SKM-1 treated with dmso at 0.1 percent for 144 hours (cell line): ENCODE measurements at regions not wholly inside any gene's neighbourhood (a gene's known extent, or its start where the extent isn't known, plus 50 kb on each side); places are given as distances from the start of the nearest gene placed in this dataset.
A peak's percentile ranks its signal among the peaks of the same experiment; 100 is the strongest.

ENCODE experiments used
- DNase-seq: peaks from one replicate; lab custom pipeline; 2025; ENCODE audit not compliant: unreplicated experiment; lab: John Stamatoyannopoulos, UW

- no peak for DNase-seq
Measured at GRCh38 chr9:111149018-111149759, 110.9 kb upstream of the LPAR1 start.

DNA sequence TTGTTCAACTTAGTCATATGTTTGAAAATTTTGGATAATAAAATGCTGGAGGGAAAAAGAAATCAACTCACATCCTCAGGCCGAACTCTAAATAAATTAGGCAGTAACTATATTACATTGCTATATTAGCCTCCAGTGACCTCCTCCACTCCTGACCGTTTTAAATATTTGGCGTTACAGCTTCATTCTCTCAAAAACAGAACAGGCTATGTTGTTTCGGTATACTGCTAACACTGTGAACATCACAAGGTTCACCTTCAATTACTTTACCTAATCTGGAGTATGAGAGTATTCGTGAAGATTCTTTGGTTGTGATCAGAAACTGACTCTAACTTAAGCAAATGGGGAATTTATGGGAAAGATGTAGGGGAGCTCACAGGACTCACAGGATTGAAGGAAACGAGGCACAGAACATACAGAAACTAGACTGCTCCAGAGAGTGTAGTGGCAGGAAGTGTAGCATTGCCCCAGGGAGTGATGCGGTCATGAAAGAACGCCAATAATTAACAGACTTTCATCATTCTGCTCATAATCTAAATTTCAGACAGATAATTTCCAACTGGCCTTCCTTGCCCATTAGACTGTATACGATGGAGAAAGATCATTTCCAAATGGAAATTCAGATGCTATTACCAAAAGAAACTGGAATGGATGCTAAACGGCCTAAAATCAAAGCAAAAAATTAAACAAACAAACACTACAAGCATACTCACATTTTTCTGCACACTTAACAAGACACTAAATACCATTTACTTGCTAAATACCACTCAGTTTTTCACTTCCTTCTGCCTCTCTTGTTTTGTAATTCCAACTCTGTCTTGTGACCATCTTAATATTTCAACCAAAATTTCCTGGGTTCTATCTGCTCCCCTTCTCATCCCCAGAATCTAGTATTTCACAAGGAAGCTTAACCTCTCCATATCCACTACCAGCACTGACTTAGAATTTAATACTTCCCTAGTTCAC is 110.1 kb upstream of the LPAR1 start:
- DNase-seq: no peak

- no peak for DNase-seq
Measured at GRCh38 chr9:111147041-111147440, 108.8 kb upstream of the LPAR1 start.

- DNase-seq: no peak
Measured at GRCh38 chr9:111144741-111145140, 106.5 kb upstream of the LPAR1 start.

- no peak for DNase-seq
Measured at GRCh38 chr9:111136180-111136579, 97.9 kb upstream of the LPAR1 start.

DNA sequence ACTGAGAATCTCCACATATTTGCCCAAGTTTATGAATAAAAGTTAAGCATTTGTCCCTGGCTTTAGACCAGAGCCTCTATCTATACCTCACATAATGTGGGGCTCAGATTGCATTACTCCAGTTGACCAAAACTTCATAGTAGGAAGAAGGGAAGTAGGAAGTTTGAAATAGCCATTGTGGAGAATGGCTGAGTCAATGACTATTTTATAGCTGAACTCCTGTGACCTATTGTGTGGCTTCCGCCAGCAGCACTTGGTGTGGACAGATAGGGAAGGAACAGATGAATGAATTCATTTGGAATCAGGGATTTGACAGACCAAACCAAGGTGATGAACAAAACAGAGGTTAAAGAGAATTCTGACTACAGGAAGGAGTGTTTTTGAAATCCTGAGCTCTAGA is 92.9 kb upstream of the LPAR1 start:
- no peak for DNase-seq

DNA sequence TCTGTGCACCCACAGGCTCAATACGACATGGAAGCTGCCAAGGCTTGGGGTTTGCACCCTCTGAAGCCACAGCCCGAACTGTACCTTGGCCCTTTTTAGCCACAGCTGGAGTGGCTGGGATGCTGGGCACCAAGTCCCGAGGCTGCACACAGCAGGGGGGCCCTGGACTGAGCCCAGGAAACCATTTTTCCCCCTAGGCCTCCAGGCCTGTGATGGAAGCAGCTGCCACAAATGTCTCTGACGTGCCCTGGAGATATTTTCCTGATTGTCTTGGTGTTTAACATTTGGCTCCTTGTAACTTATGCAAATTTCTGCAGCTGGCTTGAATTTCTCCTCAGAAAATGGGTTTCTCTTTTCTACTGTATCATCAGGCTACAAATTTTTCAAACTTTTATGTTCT is 82.3 kb upstream of the LPAR1 start:
- no peak for DNase-seq

- no peak for DNase-seq
Measured at GRCh38 chr9:111118256-111118948, 80.1 kb upstream of the LPAR1 start.

GRCh38 chr9:111114486-111114885 is 76.2 kb upstream of the LPAR1 start:
- no peak for DNase-seq

- no peak for DNase-seq
Measured at GRCh38 chr9:111113712-111114111, 75.4 kb upstream of the LPAR1 start.

GRCh38 chr9:111110805-111111204 is 72.5 kb upstream of the LPAR1 start:
- no peak for DNase-seq

DNA sequence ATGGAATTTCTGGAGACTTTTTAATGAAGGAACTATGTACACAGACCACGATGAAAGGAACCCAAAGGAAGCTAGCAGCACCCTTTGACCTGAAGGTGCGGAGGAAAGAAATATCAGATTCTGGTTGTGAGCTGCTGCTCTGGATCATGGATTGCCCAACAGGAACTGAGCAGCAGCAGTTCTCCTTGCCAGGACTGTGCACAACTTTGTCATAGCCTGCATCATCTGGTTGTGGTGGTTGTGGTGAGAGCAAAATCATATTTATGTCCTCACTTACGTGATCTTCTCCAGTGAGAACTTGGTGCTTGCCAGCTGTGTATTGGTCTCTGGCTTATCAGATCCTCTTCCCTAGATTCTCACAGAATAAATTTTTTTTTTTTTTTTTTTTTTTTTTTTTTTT is 70.7 kb upstream of the LPAR1 start:
- peak; percentile 3 for DNase-seq

- DNase-seq: no peak
Measured at GRCh38 chr9:111107141-111107540, 68.9 kb upstream of the LPAR1 start.

GRCh38 chr9:111106202-111106601 is 67.9 kb upstream of the LPAR1 start:
- DNase-seq: no peak

DNA sequence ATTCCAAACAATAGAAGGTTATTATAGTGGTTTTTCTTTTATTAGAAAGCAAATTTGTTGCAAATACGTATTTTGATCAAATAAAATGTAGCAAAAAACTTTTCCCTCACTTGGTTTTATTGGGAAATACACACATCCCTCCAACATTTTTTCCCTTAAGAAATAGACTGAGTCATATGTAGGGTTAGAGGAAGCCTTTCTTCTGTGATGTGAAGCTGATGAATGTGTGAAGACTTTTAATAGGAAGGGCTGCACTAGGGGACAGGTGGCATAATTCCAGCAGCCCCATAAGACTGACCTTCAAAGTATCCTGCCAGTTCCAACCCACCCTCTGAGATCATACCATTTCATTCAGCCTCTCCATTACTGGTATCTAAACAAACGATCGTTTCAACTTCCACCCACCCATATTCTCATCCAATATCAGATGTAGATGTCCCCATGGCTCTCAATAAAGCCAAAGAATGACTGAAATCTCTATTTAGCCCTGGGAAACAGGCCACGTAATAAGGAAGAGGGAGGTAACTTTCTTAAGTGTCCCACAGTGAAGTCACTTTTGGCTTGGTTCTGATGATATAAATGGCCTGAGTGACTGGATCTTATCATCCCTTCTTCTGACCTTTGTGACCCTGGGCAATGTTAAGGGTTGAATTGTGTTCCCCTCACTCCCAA is 64.7 kb upstream of the LPAR1 start:
- no peak for DNase-seq

DNA sequence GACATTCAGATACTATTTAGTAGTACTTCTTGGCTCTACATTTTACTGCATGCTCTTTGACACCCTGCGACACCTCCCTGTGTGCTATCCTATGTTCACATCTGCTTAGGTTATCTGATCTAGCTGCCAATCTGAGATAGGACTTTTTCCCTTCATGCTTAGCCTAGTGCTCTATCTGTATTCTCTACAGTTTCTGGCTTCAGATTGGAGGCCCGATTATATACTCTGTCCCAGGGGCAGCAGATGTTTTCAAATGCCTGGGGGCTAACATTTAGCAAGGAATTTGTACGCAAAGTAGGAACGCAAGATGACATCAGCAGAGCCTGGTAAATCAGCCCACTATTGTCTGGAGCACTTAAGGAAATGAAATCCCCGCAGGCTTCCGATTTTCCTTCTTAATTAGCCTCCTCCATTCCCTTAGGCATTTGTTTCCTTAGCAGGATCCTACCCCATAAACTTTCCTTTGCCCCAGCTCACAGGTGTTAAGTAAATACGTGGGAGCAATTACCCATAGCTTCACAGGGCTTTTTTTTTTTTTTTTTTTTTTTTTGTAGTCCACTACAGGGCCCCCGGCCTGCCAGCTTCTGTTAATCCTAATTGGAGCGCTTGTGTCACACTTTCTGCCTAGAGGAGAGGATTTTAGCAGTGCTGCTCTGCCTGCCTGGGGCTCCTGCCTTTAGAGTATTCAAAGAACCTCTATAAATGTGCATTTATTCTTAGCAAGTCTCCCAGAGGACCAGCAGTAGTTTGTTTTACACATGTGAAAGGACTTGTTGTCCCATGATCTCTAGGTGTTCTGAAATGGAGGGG is 61.1 kb upstream of the LPAR1 start:
- no peak for DNase-seq

- no peak for DNase-seq
Measured at GRCh38 chr9:111098093-111098492, 59.8 kb upstream of the LPAR1 start.

GRCh38 chr9:111096051-111096450 is 57.8 kb upstream of the LPAR1 start:
- no peak for DNase-seq

DNA sequence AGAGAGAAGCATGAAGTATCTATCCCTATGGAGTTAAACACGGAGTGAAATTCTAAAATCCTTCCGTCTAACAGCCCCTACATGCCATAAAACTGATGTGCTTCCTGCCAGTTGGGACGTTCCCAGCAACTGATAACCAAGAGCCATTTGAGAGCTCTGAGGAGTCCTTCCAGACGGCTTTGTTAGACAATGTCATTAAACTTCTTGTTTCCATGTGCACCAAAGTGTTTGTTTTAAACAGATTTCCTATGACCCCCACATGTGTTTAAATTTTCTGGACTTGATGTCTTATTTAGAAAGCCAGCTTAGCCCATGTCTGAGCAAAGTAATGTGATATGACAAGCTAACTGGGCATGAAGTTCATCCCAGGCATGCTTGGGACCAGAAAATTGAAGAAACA is 57.2 kb upstream of the LPAR1 start:
- no peak for DNase-seq

DNA sequence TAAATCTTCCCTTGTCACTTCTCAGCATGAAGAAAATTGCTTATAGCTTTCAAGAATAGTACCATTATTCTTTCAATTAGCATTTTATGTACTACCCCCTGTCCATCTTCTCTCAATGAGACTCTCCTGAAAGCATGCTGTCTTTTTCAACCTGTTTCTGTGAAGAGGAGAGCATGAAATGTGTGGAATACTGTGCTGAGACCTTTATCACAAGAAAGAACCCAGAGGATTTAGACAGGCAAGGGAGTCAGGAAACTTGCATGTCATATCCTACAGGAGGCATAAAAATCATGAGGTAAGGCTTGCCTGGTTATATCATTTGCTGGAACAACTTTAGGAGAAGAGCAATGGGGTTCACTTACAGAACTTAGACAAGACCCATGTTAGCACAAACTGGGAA is 56.7 kb upstream of the LPAR1 start:
- no peak for DNase-seq
